Body of pancreas (tissue), 4 donors: ENCODE measurements at regions not wholly inside any gene's neighbourhood (a gene's known extent, or its start where the extent isn't known, plus 50 kb on each side); places are given as distances from the start of the nearest gene placed in this dataset.

Experiments used
- ATAC-seq: fragments of 150-250 bp; one replicate; pipeline ENCODE4 v1.9.1; 2016
- DNase-seq, 4 donors: peaks; one replicate each; pipeline ENCODE4 v3.0.0-alpha.2; 2019
- H3K27ac ChIP-seq, 4 donors: fragments of 200-600 bp; sonication (generic); 1 replicate in 3 of 4; 2 replicates in 1 of 4; pipeline versions ENCODE4 v1.5.1 to v1.6.1; 2016 to 2019; ENCODE audit warnings: mild to moderate bottlenecking in 1 of 4, mixed read lengths in 1 of 4, moderate library complexity in 1 of 4
- H3K27me3 ChIP-seq, 2 donors: fragments of 200-600 bp; sonication (generic); one replicate each; pipeline ENCODE4 v1.6.0; 2016; ENCODE audit warnings: mild to moderate bottlenecking in 1 of 2
- H3K36me3 ChIP-seq, 2 donors: fragments of 200-600 bp; sonication (generic); replicated peaks in 1 of 2; 2 replicates each; pipeline ENCODE4 v1.5.1; 2016; ENCODE audit warnings: low read depth in 2 of 2; ENCODE audit not compliant: insufficient read depth in 1 of 2
- H3K4me1 ChIP-seq: fragments of 200-600 bp; sonication (generic); one replicate; pipeline ENCODE4 v1.6.0; 2016
- H3K4me3 ChIP-seq, 2 donors: fragments of 200-600 bp; sonication (generic); 1 replicate in 1 of 2; 2 replicates in 1 of 2; pipeline ENCODE4 v1.5.1; 2016 to 2019
- H3K9me3 ChIP-seq, 3 donors: fragments of 200-600 bp; sonication (generic); 1 replicate in 2 of 3; 2 replicates in 1 of 3; pipeline ENCODE4 v1.5.1; 2016
- POLR2A ChIP-seq, 3 donors: fragments of 450-650 bp; IDR thresholded peaks; one replicate each; pipeline ENCODE4 v1.6.1; 2016; ENCODE audit warnings: antibody characterized with exemption in 3 of 3, mild to moderate bottlenecking in 2 of 3
- WGBS, 2 donors: methylation state at CpG; one replicate each; pipeline ENCODE4 v1.1.5; 2017; 5-methylcytosine and 5-hydroxymethylcytosine counted together
- intact Hi-C: fragments of 100-400 bp; cut with DNase I; formaldehyde crosslinking; loops from one replicate; pipeline ENCODE4 v1.15.1; 2023
- TF ChIP-seq, protein P1 (sequence below), 7 experiments: fragments of 450-650 bp in 4 of 7; fragments of 200-600 bp in 3 of 7; sonication (generic) in 3 of 7; IDR thresholded peaks; one replicate each; pipeline ENCODE4 v1.5.1; 2016 to 2019; ENCODE audit warnings: antibody characterized with exemption in 7 of 7

GRCh38 chr9:29866556-29866955 lies 2293.3 kb upstream of the C9orf72 start:
- no peak overlapping the region for H3K27ac ChIP-seq
- H3K4me3 ChIP-seq: no peak overlapping the region
- H3K27me3 ChIP-seq: no peaks in the 10 kb centered on the region
- H3K4me1 ChIP-seq: no peaks in the 10 kb centered on the region
- H3K36me3 ChIP-seq: no peaks in the 10 kb centered on the region
- DNase-seq: no peak
- no peaks in the 10 kb centered on the region for H3K9me3 ChIP-seq
- intact Hi-C loops: no loop called here
- 17 to 22% methylated on average over 4 of the region's 4 CpGs for WGBS, 2 donors
- TF ChIP-seq, protein P1, sequence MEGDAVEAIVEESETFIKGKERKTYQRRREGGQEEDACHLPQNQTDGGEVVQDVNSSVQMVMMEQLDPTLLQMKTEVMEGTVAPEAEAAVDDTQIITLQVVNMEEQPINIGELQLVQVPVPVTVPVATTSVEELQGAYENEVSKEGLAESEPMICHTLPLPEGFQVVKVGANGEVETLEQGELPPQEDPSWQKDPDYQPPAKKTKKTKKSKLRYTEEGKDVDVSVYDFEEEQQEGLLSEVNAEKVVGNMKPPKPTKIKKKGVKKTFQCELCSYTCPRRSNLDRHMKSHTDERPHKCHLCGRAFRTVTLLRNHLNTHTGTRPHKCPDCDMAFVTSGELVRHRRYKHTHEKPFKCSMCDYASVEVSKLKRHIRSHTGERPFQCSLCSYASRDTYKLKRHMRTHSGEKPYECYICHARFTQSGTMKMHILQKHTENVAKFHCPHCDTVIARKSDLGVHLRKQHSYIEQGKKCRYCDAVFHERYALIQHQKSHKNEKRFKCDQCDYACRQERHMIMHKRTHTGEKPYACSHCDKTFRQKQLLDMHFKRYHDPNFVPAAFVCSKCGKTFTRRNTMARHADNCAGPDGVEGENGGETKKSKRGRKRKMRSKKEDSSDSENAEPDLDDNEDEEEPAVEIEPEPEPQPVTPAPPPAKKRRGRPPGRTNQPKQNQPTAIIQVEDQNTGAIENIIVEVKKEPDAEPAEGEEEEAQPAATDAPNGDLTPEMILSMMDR (IDR thresholded peaks at IDR 0.05): no peak
- no peak for TF ChIP-seq POLR2A (IDR thresholded peaks at IDR 0.05)
- no peak for ATAC-seq

DNA sequence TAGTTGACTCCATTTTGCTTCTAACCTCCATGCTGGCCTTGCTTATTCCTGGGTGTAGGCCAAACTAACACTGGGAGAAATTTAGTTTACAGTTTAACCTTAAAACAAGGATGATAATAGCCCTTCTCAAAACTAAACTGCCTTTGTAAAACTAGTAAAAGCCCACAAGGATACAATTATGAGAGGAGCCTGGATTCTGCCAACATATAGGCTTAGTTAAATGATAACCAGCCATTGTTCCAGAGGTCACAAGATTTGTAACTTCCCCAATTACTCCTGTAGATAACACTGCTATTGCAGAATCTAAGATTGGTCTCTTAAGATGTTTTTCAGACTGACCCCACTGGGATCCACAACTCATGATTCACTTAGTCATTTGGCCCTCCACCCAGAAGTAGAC lies 2300.3 kb upstream of the C9orf72 start:
- Histone ChIP-seq H3K9me3 (no peaks in the 10 kb centered on the region), H3K27me3 (no peaks in the 10 kb centered on the region), H3K4me3 (no peak overlapping the region), H3K27ac (no peak overlapping the region), H3K4me1 (no peaks in the 10 kb centered on the region), H3K36me3 (no peaks in the 10 kb centered on the region)
- TF ChIP-seq, protein P1 (IDR thresholded peaks at IDR 0.05): no peak
- DNase-seq (no peak), ATAC-seq (no peak)
- intact Hi-C loops: no loop called here

GRCh38 chr9:29875547-29875946 lies 2302.3 kb upstream of the C9orf72 start:
- Histone ChIP-seq H3K36me3 (no peaks in the 10 kb centered on the region), H3K27me3 (no peaks in the 10 kb centered on the region), H3K4me1 (no peaks in the 10 kb centered on the region), H3K27ac (no peak overlapping the region), H3K9me3 (no peaks in the 10 kb centered on the region), H3K4me3 (no peak overlapping the region)
- ATAC-seq: no peak
- no peak for DNase-seq
- intact Hi-C loops: no loop called here
- 65 to 69% methylated on average over 2 of the region's 2 CpGs for WGBS, 2 donors
- TF ChIP-seq, protein P1 (IDR thresholded peaks at IDR 0.05): no peak
- no peak for TF ChIP-seq POLR2A (IDR thresholded peaks at IDR 0.05)

GRCh38 chr9:29882767-29883166 lies 2309.5 kb upstream of the C9orf72 start:
- no peak overlapping the region for H3K27ac ChIP-seq
- intact Hi-C loops: no loop called here
- no peaks in the 10 kb centered on the region for H3K9me3 ChIP-seq
- no peak overlapping the region for H3K4me3 ChIP-seq
- no peak for ATAC-seq
- DNase-seq: no peak
- no peaks in the 10 kb centered on the region for H3K36me3 ChIP-seq
- no peaks in the 10 kb centered on the region for H3K4me1 ChIP-seq
- no peak for TF ChIP-seq POLR2A (IDR thresholded peaks at IDR 0.05)
- TF ChIP-seq, protein P1 (IDR thresholded peaks at IDR 0.05): no peak
- H3K27me3 ChIP-seq: no peaks in the 10 kb centered on the region
- 40 to 45% methylated on average over 2 of the region's 2 CpGs for WGBS, 2 donors

GRCh38 chr9:29906065-29906464 lies 2332.8 kb upstream of the C9orf72 start:
- Histone ChIP-seq H3K4me1 (no peaks in the 10 kb centered on the region), H3K9me3 (no peaks in the 10 kb centered on the region), H3K27ac (no peak overlapping the region), H3K36me3 (no peaks in the 10 kb centered on the region), H3K27me3 (no peaks in the 10 kb centered on the region), H3K4me3 (no peak overlapping the region)
- intact Hi-C loops: no loop called here
- ATAC-seq: no peak
- DNase-seq: no peak
- TF ChIP-seq, protein P1 (IDR thresholded peaks at IDR 0.05): no peak
- TF ChIP-seq POLR2A (IDR thresholded peaks at IDR 0.05): no peak
